ENCODE measurements at regions not wholly inside any gene's neighbourhood (a gene's known extent, or its start where the extent isn't known, plus 50 kb on each side); places are given as distances from the start of the nearest gene placed in this dataset.

GRCh38 chr4:108369035-108369655 is 200.4 kb upstream of the LEF1 start:
- H3K27ac ChIP-seq (ENCODE audit: low read depth, low read length, severe bottlenecking): no peak overlapping the region
- WGBS, 2 experiments (ENCODE audit: insufficient coverage in 2 of 2): 92 to 97% methylated on average over 4 to 5 of the region's 5 CpGs
- no peak overlapping the region for H3K4me3 ChIP-seq (ENCODE audit: extremely low read depth, insufficient read depth, low read length, poor library complexity, severe bottlenecking)
- no peaks in the 10 kb centered on the region for H3K36me3 ChIP-seq (ENCODE audit: control insufficient read depth, insufficient read depth, low read length)
- peaks cover 7% of the 10 kb centered on the region for H3K4me1 ChIP-seq (ENCODE audit: control insufficient read depth, insufficient read depth, low read length, poor library complexity, severe bottlenecking)
- no peaks in the 10 kb centered on the region for H3K9me3 ChIP-seq (ENCODE audit: control insufficient read depth, low read length)

GRCh38 chr4:108367751-108368150 is 199.0 kb upstream of the LEF1 start:
- WGBS, 2 experiments (ENCODE audit: insufficient coverage in 2 of 2): 40 to 67% methylated on average over 1 of the region's 2 CpGs
- Histone ChIP-seq H3K27ac (ENCODE audit: low read depth, low read length, severe bottlenecking) (no peak overlapping the region), H3K4me3 (ENCODE audit: extremely low read depth, insufficient read depth, low read length, poor library complexity, severe bottlenecking) (no peak overlapping the region), H3K4me1 (ENCODE audit: control insufficient read depth, insufficient read depth, low read length, poor library complexity, severe bottlenecking) (peaks cover 7% of the 10 kb centered on the region), H3K9me3 (ENCODE audit: control insufficient read depth, low read length) (no peaks in the 10 kb centered on the region), H3K36me3 (ENCODE audit: control insufficient read depth, insufficient read depth, low read length) (no peaks in the 10 kb centered on the region)

- H3K27ac ChIP-seq (ENCODE audit: low read depth, low read length, severe bottlenecking): no peak overlapping the region
- no peak overlapping the region for H3K4me3 ChIP-seq (ENCODE audit: extremely low read depth, insufficient read depth, low read length, poor library complexity, severe bottlenecking)
- peaks cover 13% of the 10 kb centered on the region for H3K4me1 ChIP-seq (ENCODE audit: control insufficient read depth, insufficient read depth, low read length, poor library complexity, severe bottlenecking)
- no peaks in the 10 kb centered on the region for H3K9me3 ChIP-seq (ENCODE audit: control insufficient read depth, low read length)
- WGBS, 2 experiments (ENCODE audit: insufficient coverage in 2 of 2): 100% methylated on average over 1 of the region's 1 CpG; no CpG with 5 or more reads in 1 of the 2 experiments
- no peaks in the 10 kb centered on the region for H3K36me3 ChIP-seq (ENCODE audit: control insufficient read depth, insufficient read depth, low read length)
Observed at GRCh38 chr4:108366716-108367115, 198.0 kb upstream of the LEF1 start.

- Histone ChIP-seq H3K27ac (ENCODE audit: low read depth, low read length, severe bottlenecking) (no peak overlapping the region), H3K4me3 (ENCODE audit: extremely low read depth, insufficient read depth, low read length, poor library complexity, severe bottlenecking) (no peak overlapping the region), H3K9me3 (ENCODE audit: control insufficient read depth, low read length) (no peaks in the 10 kb centered on the region), H3K4me1 (ENCODE audit: control insufficient read depth, insufficient read depth, low read length, poor library complexity, severe bottlenecking) (peaks cover 21% of the 10 kb centered on the region), H3K36me3 (ENCODE audit: control insufficient read depth, insufficient read depth, low read length) (no peaks in the 10 kb centered on the region)
- whole genome bisulfite sequencing, 2 experiments (ENCODE audit: insufficient coverage in 2 of 2): 55 to 70% methylated on average over 5 to 6 of the region's 7 CpGs
Observed at GRCh38 chr4:108365551-108365950, 196.8 kb upstream of the LEF1 start.

- WGBS, 2 experiments (ENCODE audit: insufficient coverage in 2 of 2): no CpG with 5 or more reads among the region's 3 CpGs
- Histone ChIP-seq H3K36me3 (ENCODE audit: control insufficient read depth, insufficient read depth, low read length) (no peaks in the 10 kb centered on the region), H3K4me3 (ENCODE audit: extremely low read depth, insufficient read depth, low read length, poor library complexity, severe bottlenecking) (no peak overlapping the region), H3K27ac (ENCODE audit: low read depth, low read length, severe bottlenecking) (peak overlapping the region; percentile 93), H3K4me1 (ENCODE audit: control insufficient read depth, insufficient read depth, low read length, poor library complexity, severe bottlenecking) (peaks cover 33% of the 10 kb centered on the region), H3K9me3 (ENCODE audit: control insufficient read depth, low read length) (no peaks in the 10 kb centered on the region)
Observed at GRCh38 chr4:108361886-108362285, 193.2 kb upstream of the LEF1 start.

GRCh38 chr4:108361446-108361820 is 192.7 kb upstream of the LEF1 start:
- H3K4me1 ChIP-seq (ENCODE audit: control insufficient read depth, insufficient read depth, low read length, poor library complexity, severe bottlenecking): peaks cover 33% of the 10 kb centered on the region
- H3K9me3 ChIP-seq (ENCODE audit: control insufficient read depth, low read length): no peaks in the 10 kb centered on the region
- peak overlapping the region; percentile 93 for H3K27ac ChIP-seq (ENCODE audit: low read depth, low read length, severe bottlenecking)
- H3K4me3 ChIP-seq (ENCODE audit: extremely low read depth, insufficient read depth, low read length, poor library complexity, severe bottlenecking): no peak overlapping the region
- no peaks in the 10 kb centered on the region for H3K36me3 ChIP-seq (ENCODE audit: control insufficient read depth, insufficient read depth, low read length)
- no CpG with 5 or more reads among the region's 2 CpGs for WGBS, 2 experiments (ENCODE audit: insufficient coverage in 2 of 2)

GRCh38 chr4:108360754-108361445 is 192.2 kb upstream of the LEF1 start:
- H3K9me3 ChIP-seq (ENCODE audit: control insufficient read depth, low read length): no peaks in the 10 kb centered on the region
- no peaks in the 10 kb centered on the region for H3K36me3 ChIP-seq (ENCODE audit: control insufficient read depth, insufficient read depth, low read length)
- WGBS, 2 experiments (ENCODE audit: insufficient coverage in 2 of 2): 62 to 65% methylated on average over 9 to 12 of the region's 12 CpGs
- no peak overlapping the region for H3K4me3 ChIP-seq (ENCODE audit: extremely low read depth, insufficient read depth, low read length, poor library complexity, severe bottlenecking)
- peaks cover 37% of the 10 kb centered on the region for H3K4me1 ChIP-seq (ENCODE audit: control insufficient read depth, insufficient read depth, low read length, poor library complexity, severe bottlenecking)
- H3K27ac ChIP-seq (ENCODE audit: low read depth, low read length, severe bottlenecking): peak overlapping the region; percentile 93

- H3K36me3 ChIP-seq (ENCODE audit: control insufficient read depth, insufficient read depth, low read length): no peaks in the 10 kb centered on the region
- peaks cover 38% of the 10 kb centered on the region for H3K4me1 ChIP-seq (ENCODE audit: control insufficient read depth, insufficient read depth, low read length, poor library complexity, severe bottlenecking)
- H3K9me3 ChIP-seq (ENCODE audit: control insufficient read depth, low read length): no peaks in the 10 kb centered on the region
- H3K27ac ChIP-seq (ENCODE audit: low read depth, low read length, severe bottlenecking): peak overlapping the region; percentile 93
- WGBS, 2 experiments (ENCODE audit: insufficient coverage in 2 of 2): 49 to 60% methylated on average over 3 of the region's 10 CpGs
- H3K4me3 ChIP-seq (ENCODE audit: extremely low read depth, insufficient read depth, low read length, poor library complexity, severe bottlenecking): no peak overlapping the region
Observed at GRCh38 chr4:108359986-108360681, 191.4 kb upstream of the LEF1 start.

- Histone ChIP-seq H3K4me1 (ENCODE audit: control insufficient read depth, insufficient read depth, low read length, poor library complexity, severe bottlenecking) (peaks cover 43% of the 10 kb centered on the region), H3K27ac (ENCODE audit: low read depth, low read length, severe bottlenecking) (peak overlapping the region; percentile 93), H3K36me3 (ENCODE audit: control insufficient read depth, insufficient read depth, low read length) (no peaks in the 10 kb centered on the region), H3K4me3 (ENCODE audit: extremely low read depth, insufficient read depth, low read length, poor library complexity, severe bottlenecking) (no peak overlapping the region), H3K9me3 (ENCODE audit: control insufficient read depth, low read length) (no peaks in the 10 kb centered on the region)
- WGBS, 2 experiments (ENCODE audit: insufficient coverage in 2 of 2): 83 to 100% methylated on average over 3 to 4 of the region's 5 CpGs
Observed at GRCh38 chr4:108359130-108359985, 190.6 kb upstream of the LEF1 start.

GRCh38 chr4:108355902-108356535 is 187.3 kb upstream of the LEF1 start:
- no peak overlapping the region for H3K27ac ChIP-seq (ENCODE audit: low read depth, low read length, severe bottlenecking)
- 90 to 96% methylated on average over 6 of the region's 7 CpGs for WGBS, 2 experiments (ENCODE audit: insufficient coverage in 2 of 2)
- no peak overlapping the region for H3K4me3 ChIP-seq (ENCODE audit: extremely low read depth, insufficient read depth, low read length, poor library complexity, severe bottlenecking)
- peaks cover 57% of the 10 kb centered on the region for H3K4me1 ChIP-seq (ENCODE audit: control insufficient read depth, insufficient read depth, low read length, poor library complexity, severe bottlenecking)
- no peaks in the 10 kb centered on the region for H3K9me3 ChIP-seq (ENCODE audit: control insufficient read depth, low read length)
- no peaks in the 10 kb centered on the region for H3K36me3 ChIP-seq (ENCODE audit: control insufficient read depth, insufficient read depth, low read length)

Data from mesodermal cell (in vitro differentiated cells).